Neural cell (in vitro differentiated cells): ENCODE measurements at regions not wholly inside any gene's neighbourhood (a gene's known extent, or its start where the extent isn't known, plus 50 kb on each side); places are given as distances from the start of the nearest gene placed in this dataset.

Experiments used
- H2AFZ ChIP-seq: fragments of 200-600, 300-800 bp; sonication (generic), shearing (Covaris generic); 2 replicates; pipeline ENCODE4 v1.6.0; 2014; ENCODE audit warnings: low read depth, mild to moderate bottlenecking, antibody characterized with exemption, low read length, moderate library complexity
- H3F3A ChIP-seq: fragments of 200-600 bp; shearing (Covaris generic); 2 replicates; pipeline ENCODE4 v1.6.1; 2016; ENCODE audit warnings: mild to moderate bottlenecking, moderate library complexity, mixed read lengths, antibody characterized with exemption, low read length; ENCODE audit not compliant: insufficient read depth, poor library complexity, severe bottlenecking
- H3K27ac ChIP-seq: fragments of 200-600, 300-800 bp; sonication (generic), shearing (Covaris generic); 2 replicates; pipeline ENCODE4 v1.5.1; 2014; ENCODE audit warnings: mild to moderate bottlenecking, low read length, moderate library complexity
- H3K27me3 ChIP-seq: fragments of 300-800, 200-600 bp; sonication (generic), shearing (Covaris generic); 2 replicates; pipeline ENCODE4 v1.6.0; 2014; ENCODE audit warnings: mild to moderate bottlenecking, low read depth, low read length, moderate library complexity; ENCODE audit not compliant: insufficient read depth
- H3K36me3 ChIP-seq: fragments of 300-800, 200-600 bp; sonication (generic), shearing (Covaris generic); 2 replicates; pipeline ENCODE4 v1.5.1; 2014; ENCODE audit warnings: mild to moderate bottlenecking, antibody characterized with exemption, low read length, moderate library complexity; ENCODE audit not compliant: insufficient read depth
- H3K4me2 ChIP-seq: fragments of 300-800, 200-600 bp; sonication (generic), shearing (Covaris generic); 2 replicates; pipeline ENCODE4 v1.6.0; 2014; ENCODE audit warnings: mild to moderate bottlenecking, low read length
- H3K4me3 ChIP-seq: fragments of 300-800, 200-600 bp; sonication (generic), shearing (Covaris generic); 2 replicates; pipeline ENCODE4 v1.5.1; 2014; ENCODE audit warnings: mild to moderate bottlenecking, low read length, moderate library complexity
- H3K79me2 ChIP-seq: fragments of 200-600 bp; shearing (Covaris generic); replicated peaks from 2 replicates; pipeline ENCODE4 v1.6.0; 2014; ENCODE audit warnings: mild to moderate bottlenecking, low read length, moderate library complexity; ENCODE audit not compliant: insufficient read depth
- H3K9ac ChIP-seq: fragments of 300-800, 200-600 bp; sonication (generic), shearing (Covaris generic); 2 replicates; pipeline ENCODE4 v1.6.1; 2016; ENCODE audit warnings: mild to moderate bottlenecking, low read length, mixed read lengths
- H3K9me2 ChIP-seq: fragments of 200-600 bp; shearing (Covaris generic); 2 replicates; pipeline ENCODE4 v1.6.1; 2016; ENCODE audit warnings: mild to moderate bottlenecking, low read length, mixed read lengths; ENCODE audit not compliant: insufficient read depth
- H3K9me3 ChIP-seq: fragments of 200-600, 300-800 bp; sonication (generic), shearing (Covaris generic); 2 replicates; pipeline ENCODE4 v1.6.1; 2016; ENCODE audit warnings: mild to moderate bottlenecking, mixed run types, low read length, moderate library complexity, mixed read lengths
- H4K20me1 ChIP-seq: fragments of 200-600 bp; shearing (Covaris generic); 2 replicates; pipeline ENCODE4 v1.6.1; 2016; ENCODE audit warnings: mild to moderate bottlenecking, mixed run types; ENCODE audit not compliant: insufficient read depth
- CTCF ChIP-seq: fragments of 450-650 bp; IDR thresholded peaks from 2 replicates; pipeline ENCODE4 v1.5.1; 2014; ENCODE audit warnings: antibody characterized with exemption, mild to moderate bottlenecking, moderate library complexity; ENCODE audit not compliant: poor library complexity, severe bottlenecking
- EP300 ChIP-seq: fragments of 450-650 bp; conservative IDR thresholded peaks from 2 replicates; pipeline ENCODE4 v1.6.1; 2014; ENCODE audit warnings: antibody characterized with exemption, mild to moderate bottlenecking, moderate library complexity; ENCODE audit not compliant: poor library complexity, severe bottlenecking
- EZH2 ChIP-seq: fragments of 200-600, 300-800 bp; shearing (Covaris generic), sonication (generic); IDR thresholded peaks from 2 replicates; pipeline ENCODE4 v1.6.1; 2014; ENCODE audit warnings: antibody characterized with exemption, low read length, borderline replicate concordance, mild to moderate bottlenecking; ENCODE audit not compliant: insufficient read depth, poor library complexity, severe bottlenecking
- MXI1 ChIP-seq: fragments of 450-650 bp; conservative IDR thresholded peaks from 2 replicates; pipeline ENCODE4 v1.6.1; 2014; ENCODE audit warnings: antibody characterized with exemption, mild to moderate bottlenecking; ENCODE audit not compliant: poor library complexity, severe bottlenecking
- POLR2AphosphoS5 ChIP-seq: IDR thresholded peaks from 2 replicates; pipeline ENCODE4 v1.6.1; 2012
- RAD21 ChIP-seq: fragments of 450-650 bp; conservative IDR thresholded peaks from 2 replicates; pipeline ENCODE4 v1.6.1; 2014; ENCODE audit warnings: antibody characterized with exemption, mild to moderate bottlenecking, moderate library complexity
- REST ChIP-seq: IDR thresholded peaks from 2 replicates; pipeline ENCODE4 v1.6.1; 2012; ENCODE audit warnings: borderline replicate concordance
- SMC3 ChIP-seq: fragments of 450-650 bp; conservative IDR thresholded peaks from 2 replicates; pipeline ENCODE4 v1.6.1; 2014; ENCODE audit warnings: antibody characterized with exemption, mild to moderate bottlenecking, moderate library complexity; ENCODE audit not compliant: poor library complexity
- TAF1 ChIP-seq: IDR thresholded peaks from 2 replicates; pipeline ENCODE4 v1.6.1; 2012; ENCODE audit warnings: low read depth

- H3K9me3 ChIP-seq = no peaks in the 10 kb centered on the region
- no peaks in the 10 kb centered on the region for H4K20me1 ChIP-seq
- H3K9ac ChIP-seq = no peak overlapping the region
- H3K9me2 ChIP-seq = no peaks in the 10 kb centered on the region
- H3K79me2 ChIP-seq = no peaks in the 10 kb centered on the region
- no peak overlapping the region for H3K4me3 ChIP-seq
- TF ChIP-seq CTCF (no peak), MXI1 (no peak)
- H2AFZ ChIP-seq = no peak overlapping the region
- H3F3A ChIP-seq = no peaks in the 10 kb centered on the region
- no peak overlapping the region for H3K27ac ChIP-seq
- H3K4me2 ChIP-seq = no peak overlapping the region
- H3K27me3 ChIP-seq = no peaks in the 10 kb centered on the region
- no peaks in the 10 kb centered on the region for H3K36me3 ChIP-seq
These were observed 1354.2 kb downstream of the FSTL5 start for GRCh38 chr4:160809576-160809975.

DNA sequence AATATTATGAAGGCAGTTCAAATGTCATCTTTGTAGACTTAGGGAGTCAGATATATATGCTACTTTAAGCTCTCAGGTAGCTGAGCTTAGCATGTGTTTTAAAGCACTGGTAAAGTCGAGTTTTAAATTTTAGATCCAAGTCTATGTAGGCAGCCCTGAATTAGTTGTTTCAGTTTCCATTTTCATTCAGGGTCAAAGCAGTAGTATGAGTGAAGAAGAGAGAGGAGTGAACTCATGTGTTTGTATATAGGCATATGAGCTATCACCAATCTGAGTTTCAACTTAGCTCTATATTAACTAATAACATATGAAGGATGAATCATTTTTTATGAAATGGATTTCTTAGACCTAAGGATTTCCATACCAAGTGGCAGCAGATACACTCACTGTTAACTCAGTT is 1353.4 kb downstream of the FSTL5 start:
- Histone ChIP-seq H3K9ac (no peak overlapping the region), H3K27ac (no peak overlapping the region), H3K79me2 (no peaks in the 10 kb centered on the region), H2AFZ (no peak overlapping the region), H4K20me1 (no peaks in the 10 kb centered on the region), H3K9me3 (no peaks in the 10 kb centered on the region), H3F3A (no peaks in the 10 kb centered on the region), H3K36me3 (no peaks in the 10 kb centered on the region), H3K27me3 (no peaks in the 10 kb centered on the region), H3K4me2 (no peak overlapping the region), H3K4me3 (no peak overlapping the region), H3K9me2 (no peaks in the 10 kb centered on the region)
- TF ChIP-seq MXI1 = no peak
- no peak for TF ChIP-seq POLR2AphosphoS5
- TF ChIP-seq SMC3 = no peak
- no peak for TF ChIP-seq EZH2
- no peak for TF ChIP-seq CTCF
- TF ChIP-seq REST = no peak
- TF ChIP-seq EP300 = no peak
- no peak for TF ChIP-seq TAF1
- no peak for TF ChIP-seq RAD21
